ENCODE measurements at regions not wholly inside any gene's neighbourhood (a gene's known extent, or its start where the extent isn't known, plus 50 kb on each side); places are given as distances from the start of the nearest gene placed in this dataset.

- DNase-seq (ENCODE audit: low read depth), result no peak
- TF ChIP-seq CTCF (IDR thresholded peaks at IDR 0.05; ENCODE audit: insufficient read depth, low read depth, low read length), result no peak
- Histone ChIP-seq H3K4me3 (ENCODE audit: low read depth, low read length) (no peak overlapping the region), H3K27me3 (ENCODE audit: control insufficient read depth, insufficient read depth, low read length) (no peaks in the 10 kb centered on the region; the same call in 1 of the 2 replicates), H3K36me3 (ENCODE audit: control insufficient read depth, insufficient read depth, low read length) (no peaks in the 10 kb centered on the region)
- CTCF ChIA-PET, result interaction anchor here (0.8 kb wide), 1 partner anchor 70 kb away, joined by 3 read pairs; no protein-coding TSS in a partner anchor
- POLR2A ChIA-PET, result no interaction called here
Measured at GRCh38 chr5:135690466-135690865, 111.7 kb upstream of the CXCL14 start.

GRCh38 chr5:135689506-135689905 lies 110.7 kb upstream of the CXCL14 start:
- no peaks in the 10 kb centered on the region; the same call in 1 of the 2 replicates for H3K27me3 ChIP-seq (ENCODE audit: control insufficient read depth, insufficient read depth, low read length)
- no peaks in the 10 kb centered on the region for H3K36me3 ChIP-seq (ENCODE audit: control insufficient read depth, insufficient read depth, low read length)
- POLR2A ChIA-PET, result no interaction called here
- no peak overlapping the region for H3K4me3 ChIP-seq (ENCODE audit: low read depth, low read length)
- TF ChIP-seq CTCF (IDR thresholded peaks at IDR 0.05; ENCODE audit: insufficient read depth, low read depth, low read length), result no peak
- DNase-seq (ENCODE audit: low read depth), result no peak
- CTCF ChIA-PET, result no interaction called here

- Histone ChIP-seq H3K4me3 (ENCODE audit: low read depth, low read length) (no peak overlapping the region), H3K27me3 (ENCODE audit: control insufficient read depth, insufficient read depth, low read length) (no peaks in the 10 kb centered on the region; the same call in 1 of the 2 replicates), H3K36me3 (ENCODE audit: control insufficient read depth, insufficient read depth, low read length) (no peaks in the 10 kb centered on the region)
- ChIA-PET CTCF (no interaction called here), POLR2A (no interaction called here)
- no peak for TF ChIP-seq CTCF (IDR thresholded peaks at IDR 0.05; ENCODE audit: insufficient read depth, low read depth, low read length)
- DNase-seq (ENCODE audit: low read depth), result no peak
Measured at GRCh38 chr5:135688385-135688784, 109.6 kb upstream of the CXCL14 start.

GRCh38 chr5:135683189-135683588 lies 104.4 kb upstream of the CXCL14 start:
- Histone ChIP-seq H3K36me3 (ENCODE audit: control insufficient read depth, insufficient read depth, low read length) (no peaks in the 10 kb centered on the region), H3K27me3 (ENCODE audit: control insufficient read depth, insufficient read depth, low read length) (no peaks in the 10 kb centered on the region), H3K4me3 (ENCODE audit: low read depth, low read length) (no peak overlapping the region)
- TF ChIP-seq CTCF (IDR thresholded peaks at IDR 0.05; ENCODE audit: insufficient read depth, low read depth, low read length), result no peak
- no peak for DNase-seq (ENCODE audit: low read depth)
- ChIA-PET CTCF (no interaction called here), POLR2A (no interaction called here)

- Histone ChIP-seq H3K36me3 (ENCODE audit: control insufficient read depth, insufficient read depth, low read length) (no peaks in the 10 kb centered on the region), H3K27me3 (ENCODE audit: control insufficient read depth, insufficient read depth, low read length) (no peaks in the 10 kb centered on the region), H3K4me3 (ENCODE audit: low read depth, low read length) (no peak overlapping the region)
- DNase-seq (ENCODE audit: low read depth), result no peak
- ChIA-PET POLR2A (no interaction called here), CTCF (no interaction called here)
- no peak for TF ChIP-seq CTCF (IDR thresholded peaks at IDR 0.05; ENCODE audit: insufficient read depth, low read depth, low read length)
Measured at GRCh38 chr5:135680713-135681112, 101.9 kb upstream of the CXCL14 start.
